ENCODE measurements at regions not wholly inside any gene's neighbourhood (a gene's known extent, or its start where the extent isn't known, plus 50 kb on each side); places are given as distances from the start of the nearest gene placed in this dataset.

DNA sequence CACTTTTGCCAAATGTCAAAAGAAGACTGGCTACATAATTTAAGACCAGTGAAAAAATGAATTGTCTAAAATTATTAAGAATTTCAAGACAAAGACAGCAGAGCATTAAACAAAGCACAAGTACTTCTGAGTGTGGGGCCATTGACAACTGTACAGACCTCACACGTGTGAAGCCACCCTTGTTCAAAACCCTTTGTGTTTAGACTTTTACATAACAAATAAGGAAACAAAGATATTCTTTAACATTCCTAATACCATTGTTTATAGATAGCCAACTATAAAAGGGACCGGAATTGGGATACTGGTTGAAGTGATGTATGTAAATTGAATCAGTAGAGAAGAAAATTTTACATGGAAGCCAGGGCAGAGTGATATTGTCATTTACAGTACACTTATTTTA lies 624.2 kb downstream of the PCDH18 start:
- Histone ChIP-seq H3K4me3 (ENCODE audit: low read depth, low read length) (no peak overlapping the region), H3K36me3 (ENCODE audit: control insufficient read depth, insufficient read depth, low read length) (no peaks in the 10 kb centered on the region), H3K27me3 (ENCODE audit: control insufficient read depth, insufficient read depth, low read length) (no peaks in the 10 kb centered on the region)
- TF ChIP-seq, protein P1, sequence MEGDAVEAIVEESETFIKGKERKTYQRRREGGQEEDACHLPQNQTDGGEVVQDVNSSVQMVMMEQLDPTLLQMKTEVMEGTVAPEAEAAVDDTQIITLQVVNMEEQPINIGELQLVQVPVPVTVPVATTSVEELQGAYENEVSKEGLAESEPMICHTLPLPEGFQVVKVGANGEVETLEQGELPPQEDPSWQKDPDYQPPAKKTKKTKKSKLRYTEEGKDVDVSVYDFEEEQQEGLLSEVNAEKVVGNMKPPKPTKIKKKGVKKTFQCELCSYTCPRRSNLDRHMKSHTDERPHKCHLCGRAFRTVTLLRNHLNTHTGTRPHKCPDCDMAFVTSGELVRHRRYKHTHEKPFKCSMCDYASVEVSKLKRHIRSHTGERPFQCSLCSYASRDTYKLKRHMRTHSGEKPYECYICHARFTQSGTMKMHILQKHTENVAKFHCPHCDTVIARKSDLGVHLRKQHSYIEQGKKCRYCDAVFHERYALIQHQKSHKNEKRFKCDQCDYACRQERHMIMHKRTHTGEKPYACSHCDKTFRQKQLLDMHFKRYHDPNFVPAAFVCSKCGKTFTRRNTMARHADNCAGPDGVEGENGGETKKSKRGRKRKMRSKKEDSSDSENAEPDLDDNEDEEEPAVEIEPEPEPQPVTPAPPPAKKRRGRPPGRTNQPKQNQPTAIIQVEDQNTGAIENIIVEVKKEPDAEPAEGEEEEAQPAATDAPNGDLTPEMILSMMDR (IDR thresholded peaks at IDR 0.05; ENCODE audit: insufficient read depth, low read length, severe bottlenecking) = no peak
- DNase-seq (ENCODE audit: low read depth) (no peak), FAIRE-seq (no peak)

DNA sequence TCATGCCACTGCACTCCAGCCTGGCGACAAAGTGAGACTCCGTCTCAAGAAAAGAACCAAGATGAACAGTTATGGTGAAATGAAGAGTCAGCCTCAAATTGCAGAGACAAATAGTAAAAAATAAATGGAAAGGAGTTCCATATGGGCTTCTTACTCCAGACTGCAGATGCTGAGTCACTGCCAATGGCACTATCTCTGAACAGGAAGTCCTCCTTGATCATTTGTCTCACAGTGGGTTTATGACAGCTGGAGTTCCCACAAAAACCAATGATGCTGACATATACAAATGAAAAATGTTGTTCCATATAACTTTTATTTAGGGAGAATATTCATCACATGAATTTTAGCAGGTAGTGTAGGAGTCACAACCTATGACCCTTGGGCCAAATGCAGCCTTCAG lies 631.6 kb downstream of the PCDH18 start:
- FAIRE-seq (no peak), DNase-seq (ENCODE audit: low read depth) (no peak)
- no peaks in the 10 kb centered on the region for H3K27me3 ChIP-seq (ENCODE audit: control insufficient read depth, insufficient read depth, low read length)
- no peaks in the 10 kb centered on the region for H3K36me3 ChIP-seq (ENCODE audit: control insufficient read depth, insufficient read depth, low read length)
- H3K4me3 ChIP-seq (ENCODE audit: low read depth, low read length) = no peak overlapping the region
- TF ChIP-seq, protein P1 (IDR thresholded peaks at IDR 0.05; ENCODE audit: insufficient read depth, low read length, severe bottlenecking) = no peak

GRCh38 chr4:136898590-136899248 lies 633.6 kb downstream of the PCDH18 start:
- Histone ChIP-seq H3K4me3 (ENCODE audit: low read depth, low read length) (no peak overlapping the region), H3K36me3 (ENCODE audit: control insufficient read depth, insufficient read depth, low read length) (no peaks in the 10 kb centered on the region), H3K27me3 (ENCODE audit: control insufficient read depth, insufficient read depth, low read length) (no peaks in the 10 kb centered on the region)
- DNase-seq (ENCODE audit: low read depth) = no peak
- FAIRE-seq = no peak
- TF ChIP-seq, protein P1 (IDR thresholded peaks at IDR 0.05; ENCODE audit: insufficient read depth, low read length, severe bottlenecking) = no peak

- no peaks in the 10 kb centered on the region for H3K27me3 ChIP-seq (ENCODE audit: control insufficient read depth, insufficient read depth, low read length)
- H3K36me3 ChIP-seq (ENCODE audit: control insufficient read depth, insufficient read depth, low read length) = no peaks in the 10 kb centered on the region
- FAIRE-seq (no peak), DNase-seq (ENCODE audit: low read depth) (no peak)
- TF ChIP-seq, protein P1 (IDR thresholded peaks at IDR 0.05; ENCODE audit: insufficient read depth, low read length, severe bottlenecking) = no peak
- H3K4me3 ChIP-seq (ENCODE audit: low read depth, low read length) = no peak overlapping the region
Measured at GRCh38 chr4:136893573-136893972, 638.7 kb downstream of the PCDH18 start.

DNA sequence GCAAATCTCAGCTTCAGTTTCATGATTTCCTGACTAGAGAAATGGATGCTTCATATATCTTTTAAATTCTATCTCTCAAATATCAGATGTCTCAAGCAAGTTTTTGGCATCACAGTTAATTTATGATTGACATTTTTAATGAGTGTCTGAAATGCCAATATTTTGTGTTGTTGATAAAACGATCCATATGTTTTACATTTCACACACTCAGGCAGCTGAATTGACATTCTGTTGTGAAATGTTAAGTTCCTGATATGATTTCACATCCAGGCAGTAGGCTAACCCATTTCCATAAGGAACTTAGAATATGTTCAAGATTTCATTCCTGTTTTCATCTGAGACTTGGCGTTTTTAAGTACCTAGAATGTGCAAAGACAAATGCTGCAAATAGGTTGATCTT lies 650.6 kb downstream of the PCDH18 start:
- no peak overlapping the region for H3K4me3 ChIP-seq (ENCODE audit: low read depth, low read length)
- no peak for FAIRE-seq
- TF ChIP-seq, protein P1 (IDR thresholded peaks at IDR 0.05; ENCODE audit: insufficient read depth, low read length, severe bottlenecking) = no peak

GRCh38 chr4:136873555-136873954 lies 658.7 kb downstream of the PCDH18 start:
- Histone ChIP-seq H3K4me3 (ENCODE audit: low read depth, low read length) (no peak overlapping the region), H3K27me3 (ENCODE audit: control insufficient read depth, insufficient read depth, low read length) (no peaks in the 10 kb centered on the region), H3K36me3 (ENCODE audit: control insufficient read depth, insufficient read depth, low read length) (no peaks in the 10 kb centered on the region)
- DNase-seq (ENCODE audit: low read depth) (no peak), FAIRE-seq (no peak)
- TF ChIP-seq, protein P1 (IDR thresholded peaks at IDR 0.05; ENCODE audit: insufficient read depth, low read length, severe bottlenecking) = no peak

More for the DNA sequence above, 650.6 kb downstream of the PCDH18 start:
- Histone ChIP-seq H3K36me3 (ENCODE audit: control insufficient read depth, insufficient read depth, low read length) (no peaks in the 10 kb centered on the region), H3K27me3 (ENCODE audit: control insufficient read depth, insufficient read depth, low read length) (no peaks in the 10 kb centered on the region)
- DNase-seq (ENCODE audit: low read depth) = no peak
